ENCODE measurements at regions not wholly inside any gene's neighbourhood (a gene's known extent, or its start where the extent isn't known, plus 50 kb on each side); places are given as distances from the start of the nearest gene placed in this dataset.

- WGBS (ENCODE audit: insufficient coverage, low coverage, missing lambda C conversion rate), result under 1% methylated on average over 21 of the region's 21 CpGs
- TF ChIP-seq ADNP (tag; IDR thresholded peaks at IDR 0.05), result no peak
- no peak for DNase-seq (ENCODE audit: extremely low read depth in 1 of 4, low spot score in 3 of 4)
Measured at GRCh38 chr17:73776351-73777130, 132.3 kb upstream of the SDK2 start.

DNA sequence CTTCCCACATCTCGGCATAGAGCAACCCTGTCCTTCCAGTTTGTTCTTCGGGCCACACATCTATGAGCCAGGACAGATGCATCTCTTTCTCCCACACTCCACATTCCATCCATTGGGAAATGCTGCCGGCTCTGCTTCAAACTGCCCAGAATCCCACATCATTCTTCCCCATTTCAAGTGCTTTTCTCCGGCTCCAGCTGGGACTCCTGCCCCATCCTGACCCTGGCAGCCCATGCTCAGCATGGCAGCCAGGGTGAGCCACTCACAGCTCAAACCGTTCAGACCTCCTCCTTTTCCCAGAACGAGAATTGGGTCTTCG, 132.8 kb upstream of the SDK2 start:
- BruUV-seq (replicated peaks), result no TSS peak
- H4K20me1 ChIP-seq (replicated peaks; ENCODE audit: control insufficient read depth, insufficient read depth, low read length), result no peaks in the 10 kb centered on the region
- CTCF ChIA-PET (ENCODE audit: low intra/inter-chr PET ratio), result no interaction called here
- H2AFZ ChIP-seq (ENCODE audit: low read depth, low read length), result no peak overlapping the region
- intact Hi-C loops (cut with micrococcal nuclease), result no loop called here
- in situ Hi-C loops (cut with MboI), result no loop called here
- no peak overlapping the region; a peak in 1 of 4 replicates for H3K9ac ChIP-seq (ENCODE audit: insufficient read depth in 1 of 2, low read depth in 2 of 2, low read length in 2 of 2)
- H3K79me2 ChIP-seq (ENCODE audit: control insufficient read depth, insufficient read depth, low read length), result no peaks in the 10 kb centered on the region
- DNase-seq (ENCODE audit: extremely low read depth in 1 of 4, low spot score in 3 of 4), result no peak
- TF ChIP-seq ZC3H4 (CRISPR knock-in tag; IDR thresholded peaks at IDR 0.05; ENCODE audit: borderline replicate concordance) (no peak), POLR2G (IDR thresholded peaks at IDR 0.05; ENCODE audit: low read depth, low read length) (no peak), ZNF444 (CRISPR knock-in tag; IDR thresholded peaks at IDR 0.05) (no peak), PRPF4 (IDR thresholded peaks at IDR 0.05; ENCODE audit: insufficient read depth, low read depth, low read length, poor library complexity, severe bottlenecking) (no peak)
- H3K9me1 ChIP-seq (ENCODE audit: control insufficient read depth, insufficient read depth, low read length), result no peaks in the 10 kb centered on the region
- POLR2A ChIA-PET, result no interaction called here
- no peak overlapping the region for H3K4me2 ChIP-seq (ENCODE audit: insufficient read depth, low read length)
- H3K27ac ChIP-seq (ENCODE audit: extremely low read depth, low read depth, low read length), result no peak overlapping the region
- no peak overlapping the region for H3K4me3 ChIP-seq
- peaks cover 0 to 16% of the 10 kb centered on the region in 2 experiments; a peak in 3 of 5 replicates for H3K27me3 ChIP-seq (ENCODE audit: control insufficient read depth in 2 of 2, insufficient read depth in 2 of 2, low read length in 2 of 2)
- H3K4me1 ChIP-seq (replicated peaks in 1 of 2; ENCODE audit: control insufficient read depth in 2 of 2, insufficient read depth in 2 of 2, low read length in 2 of 2), result no peaks in the 10 kb centered on the region
- WGBS (ENCODE audit: insufficient coverage, low coverage, missing lambda C conversion rate), result 0% methylated on average over 4 of the region's 7 CpGs
- ATAC-seq, result no peak
- no peaks in the 10 kb centered on the region for H3K36me3 ChIP-seq (ENCODE audit: control insufficient read depth, insufficient read depth, low read length)
- FAIRE-seq, result no peak
- H3K9me3 ChIP-seq (replicated peaks; ENCODE audit: control insufficient read depth, insufficient read depth, low read depth, low read length), result no peaks in the 10 kb centered on the region

More at GRCh38 chr17:73776351-73777130, 132.3 kb upstream of the SDK2 start:
- Histone ChIP-seq H3K9me1 (ENCODE audit: control insufficient read depth, insufficient read depth, low read length) (no peaks in the 10 kb centered on the region), H3K27me3 (ENCODE audit: control insufficient read depth in 2 of 2, insufficient read depth in 2 of 2, low read length in 2 of 2) (peaks cover 0 to 16% of the 10 kb centered on the region in 2 experiments; a peak in 3 of 5 replicates), H3K36me3 (ENCODE audit: control insufficient read depth, insufficient read depth, low read length) (no peaks in the 10 kb centered on the region), H3K9ac (ENCODE audit: insufficient read depth in 1 of 2, low read depth in 2 of 2, low read length in 2 of 2) (no peak overlapping the region), H3K4me2 (ENCODE audit: insufficient read depth, low read length) (no peak overlapping the region), H3K4me1 (replicated peaks in 1 of 2; ENCODE audit: control insufficient read depth in 2 of 2, insufficient read depth in 2 of 2, low read length in 2 of 2) (no peaks in the 10 kb centered on the region), H3K9me3 (replicated peaks; ENCODE audit: control insufficient read depth, insufficient read depth, low read depth, low read length) (no peaks in the 10 kb centered on the region), H3K27ac (ENCODE audit: extremely low read depth, low read depth, low read length) (no peak overlapping the region), H2AFZ (ENCODE audit: low read depth, low read length) (no peak overlapping the region), H3K4me3 (no peak overlapping the region), H3K79me2 (ENCODE audit: control insufficient read depth, insufficient read depth, low read length) (no peaks in the 10 kb centered on the region), H4K20me1 (replicated peaks; ENCODE audit: control insufficient read depth, insufficient read depth, low read length) (no peaks in the 10 kb centered on the region)
- intact Hi-C loops (cut with micrococcal nuclease) (no loop called here), in situ Hi-C loops (cut with MboI) (no loop called here)
- ATAC-seq, result no peak
- FAIRE-seq, result no peak
- no TSS peak for BruUV-seq (replicated peaks)
- ChIA-PET POLR2A (no interaction called here), CTCF (ENCODE audit: low intra/inter-chr PET ratio) (no interaction called here)
